ENCODE measurements at regions not wholly inside any gene's neighbourhood (a gene's known extent, or its start where the extent isn't known, plus 50 kb on each side); places are given as distances from the start of the nearest gene placed in this dataset.
"Not testable (repeated sequence)": the region's sequence is repeated elsewhere in the genome, so short reads cannot be mapped to it uniquely, and the experiment has no call there.

DNA sequence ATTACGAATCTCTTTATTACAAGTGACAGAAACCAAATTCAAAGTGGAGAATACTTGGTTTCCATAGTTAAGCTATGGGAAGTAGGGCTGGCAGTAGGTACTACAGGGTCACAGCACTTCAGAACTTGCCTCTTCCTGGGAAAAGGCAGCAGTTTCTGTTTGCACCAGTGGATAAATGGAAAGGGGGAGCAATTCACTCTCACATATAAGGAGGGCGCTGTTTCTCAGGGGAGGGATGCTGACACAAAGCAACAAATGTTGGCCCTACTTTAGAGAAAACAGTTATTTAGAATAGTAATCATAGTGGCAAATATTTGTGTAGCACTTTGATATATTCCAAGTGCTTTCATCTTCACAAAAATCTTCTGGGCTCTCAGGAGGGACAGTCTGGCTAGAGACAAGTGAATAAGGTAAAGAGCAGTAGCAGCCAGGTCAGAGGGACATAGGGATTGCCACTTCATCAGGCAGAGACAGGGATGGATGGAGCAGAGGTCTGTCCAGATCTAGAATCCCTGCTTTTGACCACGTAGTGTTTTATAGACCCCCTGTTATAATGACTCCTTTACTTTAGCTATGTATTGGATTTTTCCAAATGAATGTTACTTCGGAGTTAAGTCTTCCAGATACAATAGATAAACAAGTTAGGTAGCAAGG, 554.8 kb upstream of the SGCD start:
- Mint-ChIP-seq H3K4me3 (no peak overlapping the region), H3K36me3 (ENCODE audit: low read depth) (no peaks in the 10 kb centered on the region), H3K9me3 (no peaks in the 10 kb centered on the region), H3K4me1 (peaks cover 2% of the 10 kb centered on the region), H3K27me3 (no peaks in the 10 kb centered on the region), H3K27ac (no peak overlapping the region)
- DNase-seq: no peak
- no peak for ATAC-seq

- no peak for ATAC-seq
- Mint-ChIP-seq H3K27me3 (peaks cover 2% of the 10 kb centered on the region), H3K4me1 (no peaks in the 10 kb centered on the region), H3K27ac (no peak overlapping the region), H3K9me3 (no peaks in the 10 kb centered on the region), H3K4me3 (no peak overlapping the region), H3K36me3 (ENCODE audit: low read depth) (no peaks in the 10 kb centered on the region)
- DNase-seq: peak; percentile 3
Measured at GRCh38 chr5:155773680-155774079, 553.3 kb upstream of the SGCD start.

- ATAC-seq (no peak), DNase-seq (no peak)
- no peaks in the 10 kb centered on the region for H3K4me1 Mint-ChIP-seq
- no peaks in the 10 kb centered on the region for H3K9me3 Mint-ChIP-seq
- no peak overlapping the region for H3K4me3 Mint-ChIP-seq
- H3K27me3 Mint-ChIP-seq: peaks cover 2% of the 10 kb centered on the region
- no peak overlapping the region for H3K27ac Mint-ChIP-seq
- no peaks in the 10 kb centered on the region for H3K36me3 Mint-ChIP-seq (ENCODE audit: low read depth)
Measured at GRCh38 chr5:155780260-155780659, 546.7 kb upstream of the SGCD start.

GRCh38 chr5:155783246-155783645, 543.7 kb upstream of the SGCD start:
- Mint-ChIP-seq H3K4me3 (no peak overlapping the region), H3K4me1 (no peaks in the 10 kb centered on the region), H3K36me3 (ENCODE audit: low read depth) (no peaks in the 10 kb centered on the region), H3K27ac (no peak overlapping the region), H3K27me3 (no peaks in the 10 kb centered on the region), H3K9me3 (no peaks in the 10 kb centered on the region)
- ATAC-seq: no peak
- DNase-seq: no peak

DNA sequence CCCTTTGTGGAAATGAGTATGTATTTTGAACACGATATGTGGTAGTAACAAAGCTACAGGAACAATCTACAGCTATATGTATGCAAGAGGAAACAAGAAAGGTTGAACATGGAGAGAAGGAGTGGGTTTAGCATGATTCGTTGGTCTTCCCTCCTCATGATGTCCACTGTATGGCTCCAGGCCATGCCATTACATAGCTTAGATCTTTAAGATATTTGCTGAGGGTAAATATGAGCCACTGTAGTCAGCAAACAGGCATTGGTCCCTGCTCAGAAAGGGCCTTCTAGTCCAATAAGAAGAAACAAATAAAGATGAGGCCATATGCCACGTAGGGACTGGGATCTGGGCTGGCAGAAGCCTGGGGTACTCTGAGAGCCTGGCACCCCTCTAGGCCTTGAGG, 543.2 kb upstream of the SGCD start:
- no peaks in the 10 kb centered on the region for H3K9me3 Mint-ChIP-seq
- H3K4me1 Mint-ChIP-seq: no peaks in the 10 kb centered on the region
- no peak for DNase-seq
- no peak overlapping the region for H3K27ac Mint-ChIP-seq
- no peak overlapping the region for H3K4me3 Mint-ChIP-seq
- ATAC-seq: no peak
- H3K27me3 Mint-ChIP-seq: peaks cover 3% of the 10 kb centered on the region
- no peaks in the 10 kb centered on the region for H3K36me3 Mint-ChIP-seq (ENCODE audit: low read depth)

GRCh38 chr5:155786108-155786507, 540.9 kb upstream of the SGCD start:
- DNase-seq (no peak), ATAC-seq (no peak)
- H3K27ac Mint-ChIP-seq: no peak overlapping the region
- no peaks in the 10 kb centered on the region for H3K4me1 Mint-ChIP-seq
- peaks cover 3% of the 10 kb centered on the region for H3K27me3 Mint-ChIP-seq
- H3K36me3 Mint-ChIP-seq (ENCODE audit: low read depth): no peaks in the 10 kb centered on the region
- no peak overlapping the region for H3K4me3 Mint-ChIP-seq
- H3K9me3 Mint-ChIP-seq: no peaks in the 10 kb centered on the region

DNA sequence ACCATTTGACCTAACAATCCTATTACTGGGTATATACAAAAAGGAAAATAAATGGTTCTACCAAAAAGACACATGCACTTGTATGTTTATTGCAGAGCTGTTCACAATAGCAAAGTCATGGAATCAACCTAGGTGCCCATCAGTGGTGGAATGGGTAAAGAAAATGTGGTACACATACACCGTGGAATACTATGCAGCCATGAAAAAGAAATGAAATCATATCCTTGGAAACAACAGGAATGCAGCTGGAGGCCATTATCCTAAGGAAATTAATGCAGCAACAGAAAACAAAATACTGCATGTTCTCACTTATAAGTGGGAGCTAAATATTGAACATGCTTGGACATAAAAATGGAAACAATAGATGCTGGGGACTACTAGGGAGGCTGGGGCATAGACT, 534.1 kb upstream of the SGCD start:
- Mint-ChIP-seq H3K9me3 (peaks cover 28% of the 10 kb centered on the region), H3K4me1 (no peaks in the 10 kb centered on the region), H3K27ac (no peak overlapping the region), H3K36me3 (ENCODE audit: low read depth) (peaks cover 3% of the 10 kb centered on the region), H3K4me3 (no peak overlapping the region), H3K27me3 (peaks cover 3% of the 10 kb centered on the region)
- ATAC-seq (no peak), DNase-seq (no peak)

DNA sequence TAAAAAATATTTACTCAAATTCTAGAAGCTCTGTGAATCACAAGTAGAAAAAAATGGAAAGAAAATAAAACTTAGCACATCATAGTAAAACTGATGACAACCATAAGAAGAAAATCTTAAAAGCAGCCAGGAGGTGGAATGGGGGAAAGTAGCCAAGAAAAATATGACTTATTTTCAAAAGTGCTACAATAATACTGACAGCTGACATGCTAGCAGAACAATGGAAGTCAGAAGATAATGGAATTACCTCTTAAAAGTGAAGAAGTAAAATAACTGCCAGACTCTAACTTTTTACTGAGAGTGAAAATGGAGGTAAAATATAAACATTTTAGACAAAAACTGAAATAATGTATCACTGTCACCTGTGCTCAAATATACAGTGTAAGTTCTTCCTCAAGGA, 532.2 kb upstream of the SGCD start:
- ATAC-seq (no peak), DNase-seq (no peak)
- H3K27ac Mint-ChIP-seq: no peak overlapping the region
- H3K9me3 Mint-ChIP-seq: peaks cover 28% of the 10 kb centered on the region
- H3K36me3 Mint-ChIP-seq (ENCODE audit: low read depth): peaks cover 3% of the 10 kb centered on the region
- no peak overlapping the region for H3K4me3 Mint-ChIP-seq
- H3K4me1 Mint-ChIP-seq: no peaks in the 10 kb centered on the region
- H3K27me3 Mint-ChIP-seq: no peaks in the 10 kb centered on the region

GRCh38 chr5:155799308-155799707, 527.7 kb upstream of the SGCD start:
- ATAC-seq (no peak), DNase-seq (no peak)
- Mint-ChIP-seq H3K9me3 (peaks cover 22% of the 10 kb centered on the region), H3K27me3 (peaks cover 2% of the 10 kb centered on the region), H3K4me1 (no peaks in the 10 kb centered on the region), H3K4me3 (no peak overlapping the region), H3K27ac (no peak overlapping the region), H3K36me3 (ENCODE audit: low read depth) (peaks cover 3% of the 10 kb centered on the region)

DNA sequence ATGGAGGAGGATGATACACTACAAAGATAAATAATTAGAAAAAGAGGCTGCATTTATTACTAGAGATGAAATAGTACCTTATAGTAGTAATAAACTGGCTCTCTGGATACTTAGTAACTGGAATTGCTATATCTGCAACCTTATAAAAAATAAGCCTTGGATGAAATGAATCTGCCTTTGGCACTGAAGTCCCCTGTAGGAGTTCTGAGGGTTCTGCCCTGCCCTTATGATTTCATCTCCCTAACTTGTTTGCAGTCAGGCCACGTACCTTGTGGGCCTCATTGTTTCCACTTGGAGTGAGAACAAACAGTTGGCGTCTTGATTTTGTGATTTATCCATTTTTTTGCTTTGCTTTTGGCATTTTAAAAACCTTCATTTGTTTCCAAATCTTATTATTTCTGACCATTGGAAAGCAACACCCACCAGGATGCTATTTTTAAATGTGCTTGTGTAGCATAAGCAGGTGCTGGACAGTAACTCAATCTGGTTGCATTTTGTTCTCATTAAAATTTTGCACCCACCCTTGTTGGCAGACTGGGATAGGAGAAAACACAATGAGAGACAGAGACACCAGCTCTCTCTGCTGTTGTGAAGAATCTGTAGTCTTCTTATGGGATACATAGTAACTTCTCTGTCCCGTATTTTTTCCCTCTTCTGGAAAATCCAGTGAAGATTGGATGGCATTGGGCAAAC, 518.9 kb upstream of the SGCD start:
- Mint-ChIP-seq H3K9me3 (no peaks in the 10 kb centered on the region), H3K27ac (no peak overlapping the region), H3K36me3 (ENCODE audit: low read depth) (no peaks in the 10 kb centered on the region), H3K4me3 (no peak overlapping the region), H3K27me3 (no peaks in the 10 kb centered on the region), H3K4me1 (no peaks in the 10 kb centered on the region)
- DNase-seq: no peak
- ATAC-seq: no peak

GRCh38 chr5:155815248-155815647, 511.7 kb upstream of the SGCD start:
- no peaks in the 10 kb centered on the region for H3K36me3 Mint-ChIP-seq (ENCODE audit: low read depth)
- H3K4me1 Mint-ChIP-seq: no peaks in the 10 kb centered on the region
- no peak overlapping the region for H3K4me3 Mint-ChIP-seq
- no peak for DNase-seq
- peaks cover 5% of the 10 kb centered on the region for H3K27me3 Mint-ChIP-seq
- H3K27ac Mint-ChIP-seq: no peak overlapping the region
- no peak for ATAC-seq
- H3K9me3 Mint-ChIP-seq: no peaks in the 10 kb centered on the region

- no peak for DNase-seq
- no peaks in the 10 kb centered on the region for H3K4me1 Mint-ChIP-seq
- no peaks in the 10 kb centered on the region for H3K36me3 Mint-ChIP-seq (ENCODE audit: low read depth)
- no peak for ATAC-seq
- no peak overlapping the region for H3K4me3 Mint-ChIP-seq
- peaks cover 5% of the 10 kb centered on the region for H3K27me3 Mint-ChIP-seq
- no peaks in the 10 kb centered on the region for H3K9me3 Mint-ChIP-seq
- H3K27ac Mint-ChIP-seq: no peak overlapping the region
Measured at GRCh38 chr5:155822177-155822576, 504.8 kb upstream of the SGCD start.

- ATAC-seq: no peak
- H3K9me3 Mint-ChIP-seq: no peaks in the 10 kb centered on the region
- H3K36me3 Mint-ChIP-seq (ENCODE audit: low read depth): no peaks in the 10 kb centered on the region
- no peak overlapping the region for H3K4me3 Mint-ChIP-seq
- H3K4me1 Mint-ChIP-seq: peaks cover 1% of the 10 kb centered on the region
- no peak overlapping the region for H3K27ac Mint-ChIP-seq
- H3K27me3 Mint-ChIP-seq: no peaks in the 10 kb centered on the region
- DNase-seq: no peak
Measured at GRCh38 chr5:155826611-155827507, 500.1 kb upstream of the SGCD start.

- H3K9me3 Mint-ChIP-seq: not testable (repeated sequence)
Measured at GRCh38 chr5:155827508-155827815, 499.5 kb upstream of the SGCD start.

DNA sequence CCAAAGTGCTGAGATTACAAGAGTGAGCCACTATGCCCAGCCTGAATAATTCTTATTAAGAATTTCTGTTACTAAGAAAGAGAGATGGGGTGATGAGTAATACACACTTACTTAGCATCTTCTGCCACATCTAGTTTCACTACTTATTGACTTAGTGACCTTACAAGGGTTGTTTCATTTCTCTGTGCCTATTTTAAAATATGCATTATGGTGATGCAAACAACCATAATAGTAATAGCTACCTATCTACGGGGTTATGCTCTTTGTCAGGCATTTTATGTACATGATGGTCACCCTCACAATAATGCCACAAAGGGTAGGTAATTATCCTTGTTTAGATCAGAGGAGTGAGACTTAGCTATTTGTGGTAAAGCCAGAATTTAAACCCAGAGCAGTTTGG, 499.0 kb upstream of the SGCD start:
- ATAC-seq: peak; percentile 68
- Mint-ChIP-seq H3K4me3 (no peak overlapping the region), H3K9me3 (no peaks in the 10 kb centered on the region), H3K27ac (no peak overlapping the region), H3K4me1 (peaks cover 1% of the 10 kb centered on the region), H3K27me3 (no peaks in the 10 kb centered on the region), H3K36me3 (ENCODE audit: low read depth) (no peaks in the 10 kb centered on the region)
- no peak for DNase-seq

More at GRCh38 chr5:155827508-155827815, 499.5 kb upstream of the SGCD start:
- ATAC-seq; H3K4me3 Mint-ChIP-seq; H3K27ac Mint-ChIP-seq; H3K36me3 Mint-ChIP-seq (ENCODE audit: low read depth); DNase-seq; H3K4me1 Mint-ChIP-seq; H3K27me3 Mint-ChIP-seq: not testable (repeated sequence)
